SIG-M5 treated with dmso at 0.1 percent for 504 hours (cell line): ENCODE measurements at regions not wholly inside any gene's neighbourhood (a gene's known extent, or its start where the extent isn't known, plus 50 kb on each side); places are given as distances from the start of the nearest gene placed in this dataset.

Source experiments
- DNase-seq: peaks from one replicate; lab custom pipeline; 2025; ENCODE audit not compliant: unreplicated experiment; lab: John Stamatoyannopoulos, UW

- DNase-seq, result no peak
These were observed 143.3 kb upstream of the TMTC4 start for GRCh38 chr13:100817928-100818327.

- no peak for DNase-seq
These were observed 141.0 kb upstream of the TMTC4 start for GRCh38 chr13:100815476-100816046.

- no peak for DNase-seq
These were observed 138.5 kb upstream of the TMTC4 start for GRCh38 chr13:100812982-100813584.

DNA sequence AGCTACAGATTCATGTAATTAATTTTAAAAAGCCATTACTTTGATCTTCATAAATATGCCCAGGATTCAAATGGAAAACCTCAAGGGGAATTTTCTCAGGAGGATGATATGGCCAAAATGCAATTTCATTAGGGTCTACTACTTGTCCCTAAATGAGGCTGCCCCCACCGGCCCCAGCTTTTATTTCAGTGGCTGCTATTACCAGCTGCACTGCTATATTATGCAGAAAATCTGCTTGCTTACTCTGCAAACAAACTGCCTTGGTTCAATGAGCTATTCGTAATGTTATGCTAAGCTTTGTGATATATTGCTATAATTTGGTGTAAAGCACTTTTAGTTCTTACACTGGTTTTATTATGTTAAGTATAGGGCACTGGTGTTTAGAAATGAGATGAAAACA is 137.3 kb upstream of the TMTC4 start:
- DNase-seq, result no peak

DNA sequence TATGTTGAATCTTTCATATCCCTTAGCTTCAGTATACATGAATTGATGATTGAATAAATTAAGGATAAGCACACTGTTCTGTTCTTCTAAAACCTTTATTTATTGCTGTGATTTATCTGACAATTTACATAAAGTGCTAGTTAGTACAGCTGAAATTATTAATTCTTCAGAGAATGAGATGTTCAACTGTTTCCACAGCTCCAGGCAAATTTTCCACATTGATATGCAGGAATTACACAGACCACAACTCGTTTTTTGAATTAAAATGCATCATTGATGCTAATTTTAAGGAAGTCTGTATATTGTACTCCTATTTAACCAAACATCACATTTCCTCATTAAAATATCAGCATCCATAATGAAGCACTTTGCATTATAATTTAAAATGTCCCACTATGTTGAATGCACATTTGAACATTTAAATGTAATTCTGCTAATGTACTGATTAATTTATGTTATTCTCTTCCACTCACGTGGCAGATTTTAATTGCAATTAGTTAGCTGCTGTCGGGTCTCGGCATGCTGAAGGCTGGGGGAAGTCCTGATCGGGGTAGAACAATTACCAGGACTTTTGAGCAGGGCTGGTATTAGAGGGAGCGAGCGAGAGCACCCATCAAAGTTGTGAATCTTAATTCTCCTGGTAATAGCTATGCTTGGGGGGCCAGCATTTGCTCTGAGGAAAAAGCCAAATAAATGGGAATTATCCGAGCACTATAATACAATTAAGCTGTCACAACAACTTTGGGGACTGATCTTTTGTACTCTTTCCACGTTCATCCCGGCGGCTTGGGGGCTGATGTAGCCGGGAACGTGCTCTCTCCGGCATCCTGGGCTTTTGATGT is 136.7 kb upstream of the TMTC4 start:
- no peak for DNase-seq

DNA sequence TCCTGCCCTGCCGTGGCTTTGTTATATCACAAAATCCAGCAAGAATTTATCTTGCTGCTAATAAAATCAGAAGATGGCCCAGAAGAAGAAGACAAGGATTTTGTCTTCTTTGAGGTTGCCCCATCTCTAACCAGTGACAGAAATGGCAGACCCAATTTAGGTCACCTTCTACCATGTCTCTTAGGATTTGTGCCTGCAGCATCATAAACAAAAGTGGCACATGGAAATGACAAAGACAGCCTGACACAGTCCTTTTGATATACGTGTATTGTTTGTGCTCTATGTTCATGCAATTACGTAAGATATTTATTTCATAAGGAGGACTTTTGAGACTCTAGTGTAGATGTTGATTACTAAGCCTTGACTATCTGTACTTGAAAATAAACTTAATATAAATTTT is 135.9 kb upstream of the TMTC4 start:
- no peak for DNase-seq

GRCh38 chr13:100809856-100810255 is 135.3 kb upstream of the TMTC4 start:
- no peak for DNase-seq

GRCh38 chr13:100809129-100809390 is 134.5 kb upstream of the TMTC4 start:
- DNase-seq, result no peak

DNA sequence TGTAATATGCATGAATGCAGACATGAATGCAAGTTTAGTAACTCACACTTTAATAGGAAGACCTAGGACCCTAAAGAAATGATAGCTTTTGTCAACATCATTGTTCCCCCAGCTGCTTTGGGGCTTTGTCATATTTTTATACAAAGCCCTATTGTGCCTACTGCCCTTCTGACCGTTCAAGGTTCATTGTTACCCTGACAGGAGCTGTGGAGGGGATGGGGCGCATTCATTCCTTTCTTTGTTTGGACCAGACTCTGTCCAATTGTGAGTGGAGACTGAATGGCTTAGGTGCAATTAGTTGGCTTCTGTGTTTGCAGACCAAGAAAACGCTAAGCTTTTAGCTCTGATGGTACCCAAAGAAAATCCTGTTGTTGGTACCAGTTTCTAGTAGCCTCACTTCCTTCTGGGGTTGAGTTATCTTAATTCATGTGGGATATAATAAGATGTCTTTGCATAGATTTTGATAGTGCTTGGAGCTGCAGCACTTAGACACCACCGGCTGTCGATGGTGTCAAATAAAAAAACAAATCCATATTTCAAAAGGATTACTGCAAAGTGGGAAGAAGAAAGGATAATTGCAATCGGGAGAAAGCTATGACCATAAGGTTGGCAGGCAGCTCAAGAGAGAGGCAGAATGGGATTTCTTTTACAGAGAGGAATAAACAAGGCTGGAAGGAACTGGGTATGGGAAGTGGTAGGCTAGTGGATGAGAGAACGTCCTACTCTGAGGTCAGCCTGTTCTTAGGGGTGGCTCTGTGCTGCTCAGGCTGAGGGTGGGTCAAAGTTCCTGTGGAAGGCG is 133.9 kb upstream of the TMTC4 start:
- no peak for DNase-seq

- no peak for DNase-seq
These were observed 128.5 kb upstream of the TMTC4 start for GRCh38 chr13:100803091-100803490.

DNA sequence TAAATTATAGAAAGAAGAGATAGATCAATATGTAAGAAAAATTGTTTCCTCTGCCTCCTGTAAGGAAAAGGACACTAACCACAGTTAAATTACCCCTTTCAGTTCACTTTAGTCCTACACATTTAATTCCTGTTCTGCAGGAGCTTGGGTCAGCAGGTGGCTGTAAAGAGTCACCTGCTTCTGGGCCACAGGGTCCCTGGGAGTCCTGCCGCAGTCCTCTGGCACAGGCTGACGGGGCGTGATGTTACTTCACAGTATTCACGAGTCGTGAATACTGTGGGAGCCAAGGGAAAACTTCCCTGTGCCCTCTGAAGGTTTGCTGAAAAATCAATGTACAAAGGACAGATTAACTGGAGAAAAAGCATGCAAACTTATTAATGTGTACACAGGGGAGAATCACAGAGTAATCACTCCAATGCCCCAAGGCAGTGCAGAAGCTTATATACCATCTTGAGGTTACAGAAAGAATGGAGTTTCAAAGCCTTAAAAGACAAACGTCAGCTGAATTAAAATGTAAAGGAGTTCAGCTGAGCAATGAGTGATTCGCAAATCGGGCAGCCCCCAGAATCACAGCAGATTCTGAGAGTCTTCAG is 125.8 kb upstream of the TMTC4 start:
- no peak for DNase-seq

- no peak for DNase-seq
These were observed 124.3 kb upstream of the TMTC4 start for GRCh38 chr13:100798739-100799361.

- DNase-seq, result no peak
These were observed 123.3 kb upstream of the TMTC4 start for GRCh38 chr13:100797921-100798320.

- no peak for DNase-seq
These were observed 121.9 kb upstream of the TMTC4 start for GRCh38 chr13:100796463-100796862.

DNA sequence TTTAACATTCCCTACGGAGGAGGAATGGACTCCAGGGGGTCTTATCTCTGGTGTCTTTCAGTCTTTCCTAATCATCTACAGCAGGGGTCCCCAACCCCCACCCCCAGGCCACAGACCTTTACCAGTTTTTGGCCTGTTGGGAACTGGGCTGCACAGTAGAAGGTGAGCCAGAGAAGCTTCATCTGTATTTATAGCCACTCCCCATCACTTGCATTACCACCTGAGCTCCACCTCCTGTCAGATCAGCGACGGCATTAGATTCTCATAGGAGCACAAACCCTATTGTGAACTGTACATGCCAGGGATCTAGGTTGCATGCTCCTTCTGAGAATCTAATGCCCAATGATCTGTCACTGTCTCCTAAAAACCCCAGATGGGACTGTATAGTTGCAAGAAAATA is 120.0 kb upstream of the TMTC4 start:
- DNase-seq, result no peak

GRCh38 chr13:100790405-100790804 is 115.8 kb upstream of the TMTC4 start:
- no peak for DNase-seq

GRCh38 chr13:100789968-100790367 is 115.4 kb upstream of the TMTC4 start:
- no peak for DNase-seq

GRCh38 chr13:100789481-100789880 is 114.9 kb upstream of the TMTC4 start:
- no peak for DNase-seq

DNA sequence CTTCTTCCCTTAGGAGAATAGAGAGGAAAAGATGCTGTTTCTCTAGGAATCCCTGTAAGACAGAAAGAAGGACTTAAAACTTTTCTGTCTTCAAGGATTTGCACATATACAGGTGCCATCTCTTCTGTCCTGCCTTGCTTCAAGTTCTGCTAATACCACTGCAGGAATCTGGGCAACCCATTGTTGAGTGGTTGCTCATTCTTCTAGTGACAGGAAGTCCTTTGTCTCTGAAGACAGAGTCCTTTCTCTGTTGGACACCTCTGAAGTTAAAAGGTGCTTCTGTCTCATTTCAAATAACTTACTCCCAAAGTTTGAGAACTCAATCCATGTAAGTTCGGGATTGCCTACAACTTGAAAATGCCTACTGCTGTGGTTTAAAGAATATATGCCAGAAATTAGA is 114.4 kb upstream of the TMTC4 start:
- DNase-seq, result no peak

DNA sequence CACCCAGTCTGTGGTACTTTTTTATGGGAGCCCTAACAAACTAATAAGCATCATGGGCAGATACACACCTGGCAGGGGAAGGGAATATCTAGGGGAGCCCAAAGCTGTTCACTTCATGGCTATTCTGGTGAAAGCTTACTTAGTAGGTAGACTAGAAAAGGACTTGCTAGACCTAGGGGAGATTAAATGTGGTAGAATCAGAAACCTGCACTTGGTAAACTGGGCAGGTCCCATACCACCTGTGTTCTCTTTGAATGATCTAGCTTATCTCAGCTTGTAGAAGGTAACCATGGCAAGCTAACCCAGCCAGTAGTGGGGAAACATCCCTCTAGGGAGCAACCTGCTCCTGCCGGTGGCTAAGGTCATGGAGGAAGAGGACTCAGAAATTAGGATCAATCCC is 113.9 kb upstream of the TMTC4 start:
- no peak for DNase-seq

DNA sequence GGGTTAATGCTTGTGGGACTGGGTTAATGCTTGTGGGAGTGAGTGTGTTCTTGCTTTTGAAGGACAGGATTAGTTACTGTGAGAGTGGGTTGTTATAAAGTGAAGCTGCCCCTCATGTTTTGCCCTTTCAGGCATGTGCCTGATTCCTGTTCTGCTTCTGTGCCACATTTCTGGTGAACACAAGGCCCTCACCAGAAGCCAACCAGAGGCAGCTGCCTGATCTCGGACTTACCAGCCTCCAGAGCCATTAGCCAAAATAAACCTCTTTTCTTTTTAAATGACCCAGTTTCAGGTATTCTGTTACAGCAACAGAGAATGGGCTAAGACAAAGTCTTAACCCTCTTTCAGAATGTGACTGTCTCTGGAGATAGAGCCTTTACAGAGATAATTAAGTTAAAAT is 113.3 kb upstream of the TMTC4 start:
- no peak for DNase-seq
